Right lobe of liver (tissue), 4 donors: ENCODE measurements at regions not wholly inside any gene's neighbourhood (a gene's known extent, or its start where the extent isn't known, plus 50 kb on each side); places are given as distances from the start of the nearest gene placed in this dataset.

Experiments
- CTCF ChIP-seq, 4 donors: fragments of 200-600 bp in 3 of 4; fragments of 450-650 bp in 1 of 4; IDR thresholded peaks; one replicate each; pipeline versions ENCODE4 v1.5.1 to v1.8.0; 2016 to 2022; ENCODE audit warnings: antibody characterized with exemption in 4 of 4, mild to moderate bottlenecking in 2 of 4
- POLR2A ChIP-seq: fragments of 450-650 bp; IDR thresholded peaks from one replicate; pipeline ENCODE4 v1.6.1; 2017; ENCODE audit warnings: antibody characterized with exemption, mild to moderate bottlenecking
- donor health status: DM: no; HTN: no; CAD: no.
- donor health status: DM: no; HTN: no; CAD: no.
- donor health status: DM: no; HTN: yes; CAD: no.

GRCh38 chr3:153028381-153028780 lies 133.6 kb upstream of the RAP2B start:
- TF ChIP-seq CTCF (IDR thresholded peaks at IDR 0.05) = no peak
- TF ChIP-seq POLR2A = no peak
